ENCODE measurements at regions not wholly inside any gene's neighbourhood (a gene's known extent, or its start where the extent isn't known, plus 50 kb on each side); places are given as distances from the start of the nearest gene placed in this dataset.

DNA sequence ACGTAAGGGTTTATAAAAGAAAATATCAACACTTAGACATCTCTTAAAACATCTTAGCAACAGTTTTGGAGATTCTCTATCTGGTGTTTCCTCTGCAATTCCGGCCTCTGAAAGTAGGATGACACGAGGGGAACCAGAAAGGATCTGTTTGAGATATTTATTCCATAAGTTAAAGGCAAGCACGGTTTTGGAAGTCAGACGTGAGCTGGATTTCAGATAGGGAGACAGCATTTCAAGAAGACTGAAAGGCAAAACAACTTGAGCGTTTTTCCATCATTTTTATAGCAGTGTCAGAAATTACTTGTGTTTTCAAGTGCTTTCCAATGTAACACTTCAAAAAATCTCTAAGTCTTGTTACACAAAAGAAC is 52.9 kb upstream of the BTN3A2 start:
- H3K9ac ChIP-seq, result peak overlapping the region; percentile 28; the same call in 1 of the 2 replicates
- H2AFZ ChIP-seq (ENCODE audit: low read depth), result peak overlapping the region; percentile 55

DNA sequence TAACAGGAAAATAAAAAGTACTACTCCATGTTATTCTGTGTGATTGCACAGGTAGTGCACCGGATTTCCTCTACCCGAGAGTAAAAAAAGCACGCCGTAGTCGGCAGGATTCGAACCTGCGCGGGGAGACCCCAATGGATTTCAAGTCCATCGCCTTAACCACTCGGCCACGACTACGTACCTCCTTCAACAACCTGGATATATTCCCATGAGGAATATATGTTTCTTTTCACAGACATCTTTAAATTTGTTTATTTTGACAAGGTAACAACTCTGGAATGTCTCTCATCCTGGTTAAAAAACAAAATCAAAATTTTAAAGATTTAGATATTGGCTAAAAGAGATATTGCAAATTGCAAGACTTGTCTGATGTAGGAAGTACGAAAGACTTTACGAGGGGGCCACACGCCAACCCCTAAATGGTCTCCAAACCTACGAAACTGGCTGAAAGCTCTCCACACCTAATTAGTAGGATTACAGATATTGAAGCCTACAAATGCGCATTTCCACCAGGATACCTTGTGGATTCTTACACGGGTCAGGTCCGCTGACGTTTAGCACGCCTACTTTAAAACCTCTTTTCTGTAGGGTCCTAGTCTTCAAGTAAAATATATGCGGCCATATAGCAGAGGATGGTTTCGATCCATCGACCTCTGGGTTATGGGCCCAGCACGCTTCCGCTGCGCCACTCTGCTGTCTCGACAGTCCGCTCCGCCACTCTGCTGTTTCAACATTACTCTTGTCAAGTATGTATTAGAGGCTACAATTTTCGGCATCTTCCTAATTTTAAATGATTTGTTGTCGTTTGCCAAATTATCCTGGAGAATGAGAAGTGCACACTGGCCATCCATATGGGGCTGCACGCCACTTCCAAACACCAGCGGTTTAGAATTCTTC is 52.2 kb upstream of the BTN3A2 start:
- H4K20me1 ChIP-seq (ENCODE audit: insufficient read depth), result no peaks in the 10 kb centered on the region
- peaks cover 17% of the 10 kb centered on the region for H3K4me1 ChIP-seq (ENCODE audit: low read depth, poor library complexity, severe bottlenecking)
- H3K36me3 ChIP-seq (ENCODE audit: insufficient read depth), result no peaks in the 10 kb centered on the region
- peak overlapping the region; percentile 52; the same call in 1 of the 2 replicates for H3K27ac ChIP-seq
- peak overlapping the region; percentile 70 for H2AFZ ChIP-seq (ENCODE audit: low read depth)
- H3K4me3 ChIP-seq (IDR thresholded peaks at IDR 0.05; ENCODE audit: insufficient read depth, low read depth, low read length), result no peak overlapping the region
- no peaks in the 10 kb centered on the region for H3K79me2 ChIP-seq (ENCODE audit: insufficient read depth, low read depth)
- TF ChIP-seq CTCF (conservative IDR thresholded peaks at IDR 0.05; ENCODE audit: low read depth, low read length), result peak; percentile 35; the same call in 1 of the 2 replicates
- H3K4me2 ChIP-seq, result peak overlapping the region; percentile 79
- H3K9ac ChIP-seq, result peak overlapping the region; percentile 37; the same call in 1 of the 2 replicates
- H3K27me3 ChIP-seq (ENCODE audit: insufficient read depth, low read depth), result no peaks in the 10 kb centered on the region

More for the DNA sequence above, 52.9 kb upstream of the BTN3A2 start:
- H3K27ac ChIP-seq, result peak overlapping the region; percentile 52; the same call in 1 of the 2 replicates
- H3K4me2 ChIP-seq, result peak overlapping the region; percentile 79
- no peaks in the 10 kb centered on the region for H3K79me2 ChIP-seq (ENCODE audit: insufficient read depth, low read depth)
- H3K36me3 ChIP-seq (ENCODE audit: insufficient read depth), result no peaks in the 10 kb centered on the region
- no peak overlapping the region for H3K4me3 ChIP-seq (IDR thresholded peaks at IDR 0.05; ENCODE audit: insufficient read depth, low read depth, low read length)
- no peaks in the 10 kb centered on the region for H4K20me1 ChIP-seq (ENCODE audit: insufficient read depth)
- H3K4me1 ChIP-seq (ENCODE audit: low read depth, poor library complexity, severe bottlenecking), result peaks cover 23% of the 10 kb centered on the region
- no peaks in the 10 kb centered on the region for H3K27me3 ChIP-seq (ENCODE audit: insufficient read depth, low read depth)
- peak; percentile 34; the same call in 1 of the 2 replicates for TF ChIP-seq CTCF (conservative IDR thresholded peaks at IDR 0.05; ENCODE audit: low read depth, low read length)
